ENCODE measurements at regions not wholly inside any gene's neighbourhood (a gene's known extent, or its start where the extent isn't known, plus 50 kb on each side); places are given as distances from the start of the nearest gene placed in this dataset.

- ATAC-seq: no peak
- Histone ChIP-seq H2AFZ (ENCODE audit: low read depth, low read length, poor library complexity, severe bottlenecking) (no peak overlapping the region), H3K4me3 (replicated peaks in 1 of 2; ENCODE audit: low read depth in 1 of 2, low read length in 2 of 2) (no peak overlapping the region), H3K27ac (ENCODE audit: low read depth, low read length) (no peak overlapping the region), H3K9ac (ENCODE audit: low read length) (no peak overlapping the region), H3K4me1 (ENCODE audit: control insufficient read depth in 1 of 2, insufficient read depth in 2 of 2, low read length in 2 of 2) (no peaks in the 10 kb centered on the region; a peak in 1 of 4 replicates), H4K20me1 (ENCODE audit: insufficient read depth) (no peaks in the 10 kb centered on the region), H3K27me3 (ENCODE audit: insufficient read depth, low read length) (peaks cover 51% of the 10 kb centered on the region), H3K9me3 (ENCODE audit: control insufficient read depth in 1 of 2, insufficient read depth in 1 of 2, low read depth in 1 of 2, low read length in 2 of 2) (no peaks in the 10 kb centered on the region), H3K9me2 (ENCODE audit: insufficient read depth) (no peaks in the 10 kb centered on the region), H3K79me2 (ENCODE audit: insufficient read depth, low read length) (no peaks in the 10 kb centered on the region), H3K4me2 (ENCODE audit: low read length) (no peak overlapping the region), H3K36me3 (ENCODE audit: control insufficient read depth in 1 of 2, insufficient read depth in 2 of 2, low read length in 2 of 2) (no peaks in the 10 kb centered on the region)
- ChIA-PET POLR2A (no interaction called here), RAD21 (ENCODE audit: low non-redundant PET in 1 of 2, low total read pairs in 2 of 2, uncharacterized antibody in 2 of 2, unreplicated experiment in 2 of 2) (no interaction called here), CTCF (interaction anchor here (2.1 kb wide), 1 partner anchor 9 kb away, joined by 8 read pairs; no protein-coding TSS in a partner anchor)
- BruUV-seq (replicated peaks): no TSS peak
- intact Hi-C loops (cut with micrococcal nuclease): no loop called here
- DNase-seq (ENCODE audit: low read depth, low spot score): no peak
- no peak for TF ChIP-seq POLR2AphosphoS5 (IDR thresholded peaks at IDR 0.05; ENCODE audit: low read depth, low read length)
- no peak for TF ChIP-seq SP1 (IDR thresholded peaks at IDR 0.05; ENCODE audit: low read depth)
- no peak for TF ChIP-seq CBX3 (IDR thresholded peaks at IDR 0.05; ENCODE audit: low read depth)
- no peak for TF ChIP-seq ELF1 (IDR thresholded peaks at IDR 0.05; ENCODE audit: borderline replicate concordance, low read depth)
- no peak for TF ChIP-seq CEBPB (IDR thresholded peaks at IDR 0.05; ENCODE audit: low read depth)
- TF ChIP-seq RAD21 (IDR thresholded peaks at IDR 0.05; ENCODE audit: low read depth): no peak
- TF ChIP-seq EZH2phosphoT487 (IDR thresholded peaks at IDR 0.05; ENCODE audit: borderline replicate concordance): no peak
- TF ChIP-seq EGR1 (IDR thresholded peaks at IDR 0.05; ENCODE audit: low read depth): no peak
- no peak for TF ChIP-seq ZFX (IDR thresholded peaks at IDR 0.05)
- no peak for TF ChIP-seq FOSL1 (IDR thresholded peaks at IDR 0.05; ENCODE audit: low read depth)
These were observed 61.0 kb upstream of the MAFB start for GRCh38 chr20:40749985-40750506.

GRCh38 chr20:40750541-40751035 lies 61.6 kb upstream of the MAFB start:
- H3K4me2 ChIP-seq (ENCODE audit: low read length): no peak overlapping the region
- no peaks in the 10 kb centered on the region for H3K9me2 ChIP-seq (ENCODE audit: insufficient read depth)
- peaks cover 47% of the 10 kb centered on the region for H3K27me3 ChIP-seq (ENCODE audit: insufficient read depth, low read length)
- H3K79me2 ChIP-seq (ENCODE audit: insufficient read depth, low read length): no peaks in the 10 kb centered on the region
- ChIA-PET RAD21 (ENCODE audit: low non-redundant PET in 1 of 2, low total read pairs in 2 of 2, uncharacterized antibody in 2 of 2, unreplicated experiment in 2 of 2) (no interaction called here), POLR2A (no interaction called here), CTCF (interaction anchor here (2.1 kb wide), 1 partner anchor 9 kb away, joined by 8 read pairs; no protein-coding TSS in a partner anchor)
- no peaks in the 10 kb centered on the region; a peak in 1 of 4 replicates for H3K4me1 ChIP-seq (ENCODE audit: control insufficient read depth in 1 of 2, insufficient read depth in 2 of 2, low read length in 2 of 2)
- no TSS peak for BruUV-seq (replicated peaks)
- H2AFZ ChIP-seq (ENCODE audit: low read depth, low read length, poor library complexity, severe bottlenecking): no peak overlapping the region
- no peaks in the 10 kb centered on the region for H4K20me1 ChIP-seq (ENCODE audit: insufficient read depth)
- H3K36me3 ChIP-seq (ENCODE audit: control insufficient read depth in 1 of 2, insufficient read depth in 2 of 2, low read length in 2 of 2): no peaks in the 10 kb centered on the region
- no peak overlapping the region for H3K9ac ChIP-seq (ENCODE audit: low read length)
- ATAC-seq (no peak), DNase-seq (ENCODE audit: low read depth, low spot score) (no peak)
- TF ChIP-seq CTCF (IDR thresholded peaks at IDR 0.05 in 2 of 3, conservative IDR thresholded peaks at IDR 0.05 in 1 of 3; ENCODE audit: borderline replicate concordance in 1 of 3, insufficient read depth in 1 of 3, low read depth in 2 of 3, low read length in 2 of 3) (no peak), TCF7L2 (IDR thresholded peaks at IDR 0.05; ENCODE audit: borderline replicate concordance, extremely low read depth, insufficient read depth, insufficient read length) (no peak)
- H3K4me3 ChIP-seq (replicated peaks in 1 of 2; ENCODE audit: low read depth in 1 of 2, low read length in 2 of 2): no peak overlapping the region
- H3K9me3 ChIP-seq (ENCODE audit: control insufficient read depth in 1 of 2, insufficient read depth in 1 of 2, low read depth in 1 of 2, low read length in 2 of 2): no peaks in the 10 kb centered on the region
- intact Hi-C loops (cut with micrococcal nuclease): no loop called here
- no peak overlapping the region for H3K27ac ChIP-seq (ENCODE audit: low read depth, low read length)
